A673 (cell line): ENCODE measurements at regions not wholly inside any gene's neighbourhood (a gene's known extent, or its start where the extent isn't known, plus 50 kb on each side); places are given as distances from the start of the nearest gene placed in this dataset.

Experiments
- CTCF ChIP-seq: fragments of 300-800, 200-600 bp; sonication (generic); conservative IDR thresholded peaks from 2 replicates; pipeline ENCODE4 v1.5.1; 2017; ENCODE audit warnings: low read depth, mild to moderate bottlenecking, antibody characterized with exemption, low read length, moderate library complexity, mixed read lengths
- EZH2 ChIP-seq: fragments of 200-600 bp; sonication (generic); IDR thresholded peaks from 2 replicates; pipeline ENCODE4 v1.6.1; 2017; ENCODE audit warnings: borderline replicate concordance, low read depth, mild to moderate bottlenecking, mixed read lengths, antibody characterized with exemption, low read length; ENCODE audit not compliant: poor library complexity, severe bottlenecking

GRCh38 chr11:16678466-16679116 is 59.9 kb upstream of the C11orf58 start:
- TF ChIP-seq CTCF (no peak), EZH2 (no peak)
